ENCODE measurements at regions not wholly inside any gene's neighbourhood (a gene's known extent, or its start where the extent isn't known, plus 50 kb on each side); places are given as distances from the start of the nearest gene placed in this dataset.

- TF ChIP-seq, protein P1, sequence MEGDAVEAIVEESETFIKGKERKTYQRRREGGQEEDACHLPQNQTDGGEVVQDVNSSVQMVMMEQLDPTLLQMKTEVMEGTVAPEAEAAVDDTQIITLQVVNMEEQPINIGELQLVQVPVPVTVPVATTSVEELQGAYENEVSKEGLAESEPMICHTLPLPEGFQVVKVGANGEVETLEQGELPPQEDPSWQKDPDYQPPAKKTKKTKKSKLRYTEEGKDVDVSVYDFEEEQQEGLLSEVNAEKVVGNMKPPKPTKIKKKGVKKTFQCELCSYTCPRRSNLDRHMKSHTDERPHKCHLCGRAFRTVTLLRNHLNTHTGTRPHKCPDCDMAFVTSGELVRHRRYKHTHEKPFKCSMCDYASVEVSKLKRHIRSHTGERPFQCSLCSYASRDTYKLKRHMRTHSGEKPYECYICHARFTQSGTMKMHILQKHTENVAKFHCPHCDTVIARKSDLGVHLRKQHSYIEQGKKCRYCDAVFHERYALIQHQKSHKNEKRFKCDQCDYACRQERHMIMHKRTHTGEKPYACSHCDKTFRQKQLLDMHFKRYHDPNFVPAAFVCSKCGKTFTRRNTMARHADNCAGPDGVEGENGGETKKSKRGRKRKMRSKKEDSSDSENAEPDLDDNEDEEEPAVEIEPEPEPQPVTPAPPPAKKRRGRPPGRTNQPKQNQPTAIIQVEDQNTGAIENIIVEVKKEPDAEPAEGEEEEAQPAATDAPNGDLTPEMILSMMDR (IDR thresholded peaks at IDR 0.05; ENCODE audit: low read length): peak; percentile 30; the same call in 1 of the 2 replicates
- TF ChIP-seq EZH2phosphoT487 (IDR thresholded peaks at IDR 0.05; ENCODE audit: low read length): no peak
- no peak for TF ChIP-seq EZH2 (optimal IDR thresholded peaks at IDR 0.05; ENCODE audit: low read depth, low read length)
Observed at GRCh38 chr2:51424418-51424817, 392.5 kb upstream of the NRXN1 start.
